Cardiac fibroblast (primary cell): ENCODE measurements at regions not wholly inside any gene's neighbourhood (a gene's known extent, or its start where the extent isn't known, plus 50 kb on each side); places are given as distances from the start of the nearest gene placed in this dataset.
"Not testable (repeated sequence)": the region's sequence is repeated elsewhere in the genome, so short reads cannot be mapped to it uniquely, and the experiment has no call there.

Experiments used
- DNase-seq, 2 donors: peaks; one replicate each; pipeline versions ENCODE4 v3.0.0 to v3.0.0-alpha.2; 2010; ENCODE audit warnings: low read depth in 2 of 2
- H3K4me3 ChIP-seq, 2 donors: replicated peaks in 1 of 2; 1 replicate in 1 of 2; 2 replicates in 1 of 2; pipeline ENCODE4 v1.5.1; 2011; ENCODE audit warnings: low read depth in 2 of 2, low read length in 2 of 2, mild to moderate bottlenecking in 2 of 2, moderate library complexity in 1 of 2
- CTCF ChIP-seq: IDR thresholded peaks from one replicate; pipeline ENCODE4 v1.5.1; 2011; ENCODE audit warnings: low read depth, mild to moderate bottlenecking, low read length, inconsistent platforms

- DNase-seq: peak; percentile 26 to 48
- no peak for TF ChIP-seq CTCF
- no peak overlapping the region for H3K4me3 ChIP-seq
Observed at GRCh38 chr5:124538191-124538590, 208.2 kb downstream of the ZNF608 start.

GRCh38 chr5:124537522-124537921 lies 208.9 kb downstream of the ZNF608 start:
- no peak overlapping the region for H3K4me3 ChIP-seq
- no peak for DNase-seq
- TF ChIP-seq CTCF: no peak

GRCh38 chr5:124537107-124537506 lies 209.3 kb downstream of the ZNF608 start:
- no peak for DNase-seq
- no peak for TF ChIP-seq CTCF
- H3K4me3 ChIP-seq: no peak overlapping the region

- peak; percentile 76 for DNase-seq
- no peak overlapping the region for H3K4me3 ChIP-seq
- TF ChIP-seq CTCF: no peak
Observed at GRCh38 chr5:124536333-124536732, 210.1 kb downstream of the ZNF608 start.

GRCh38 chr5:124530916-124531315 lies 215.5 kb downstream of the ZNF608 start:
- no peak overlapping the region for H3K4me3 ChIP-seq
- DNase-seq: no peak
- no peak for TF ChIP-seq CTCF

- no peak overlapping the region for H3K4me3 ChIP-seq
- no peak for DNase-seq
- no peak for TF ChIP-seq CTCF
Observed at GRCh38 chr5:124528838-124529237, 217.6 kb downstream of the ZNF608 start.

GRCh38 chr5:124527220-124527991 lies 219.0 kb downstream of the ZNF608 start:
- H3K4me3 ChIP-seq: no peak overlapping the region
- peak; percentile 18 to 49 for DNase-seq
- no peak for TF ChIP-seq CTCF

GRCh38 chr5:124526079-124526478 lies 220.4 kb downstream of the ZNF608 start:
- not testable (repeated sequence) for DNase-seq, H3K4me3 ChIP-seq
